WI38 (cell line): ENCODE measurements at regions not wholly inside any gene's neighbourhood (a gene's known extent, or its start where the extent isn't known, plus 50 kb on each side); places are given as distances from the start of the nearest gene placed in this dataset.

ENCODE experiments used
- H3K4me3 ChIP-seq: 2 replicates; pipeline ENCODE4 v1.5.1; 2011; ENCODE audit warnings: low read depth, mild to moderate bottlenecking, control low read depth, low read length
- TF ChIP-seq, protein P1 (sequence below): IDR thresholded peaks from 2 replicates; pipeline ENCODE4 v1.5.1; 2012; ENCODE audit warnings: low read depth, mild to moderate bottlenecking, control low read depth, low read length

DNA sequence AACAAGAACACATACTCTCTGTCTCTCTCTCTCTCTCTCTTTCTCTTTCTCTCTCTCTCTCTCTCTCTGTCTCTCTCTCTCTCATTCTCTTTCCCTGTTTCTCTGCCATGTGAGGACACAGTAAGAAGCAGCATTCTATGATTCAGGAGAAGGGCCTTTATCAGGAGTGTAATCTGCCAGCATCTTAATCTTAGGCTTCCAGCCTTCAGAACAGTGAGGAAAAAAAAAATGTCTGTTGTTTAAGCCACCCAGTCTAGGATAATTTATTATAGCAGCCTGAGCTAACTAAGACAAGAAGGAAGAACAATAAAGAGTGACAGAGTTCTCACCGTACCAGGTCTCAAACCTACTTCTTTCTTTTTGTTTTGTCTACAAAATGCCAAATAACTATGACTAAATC is 399.4 kb downstream of the SOCS6 start:
- TF ChIP-seq, protein P1, sequence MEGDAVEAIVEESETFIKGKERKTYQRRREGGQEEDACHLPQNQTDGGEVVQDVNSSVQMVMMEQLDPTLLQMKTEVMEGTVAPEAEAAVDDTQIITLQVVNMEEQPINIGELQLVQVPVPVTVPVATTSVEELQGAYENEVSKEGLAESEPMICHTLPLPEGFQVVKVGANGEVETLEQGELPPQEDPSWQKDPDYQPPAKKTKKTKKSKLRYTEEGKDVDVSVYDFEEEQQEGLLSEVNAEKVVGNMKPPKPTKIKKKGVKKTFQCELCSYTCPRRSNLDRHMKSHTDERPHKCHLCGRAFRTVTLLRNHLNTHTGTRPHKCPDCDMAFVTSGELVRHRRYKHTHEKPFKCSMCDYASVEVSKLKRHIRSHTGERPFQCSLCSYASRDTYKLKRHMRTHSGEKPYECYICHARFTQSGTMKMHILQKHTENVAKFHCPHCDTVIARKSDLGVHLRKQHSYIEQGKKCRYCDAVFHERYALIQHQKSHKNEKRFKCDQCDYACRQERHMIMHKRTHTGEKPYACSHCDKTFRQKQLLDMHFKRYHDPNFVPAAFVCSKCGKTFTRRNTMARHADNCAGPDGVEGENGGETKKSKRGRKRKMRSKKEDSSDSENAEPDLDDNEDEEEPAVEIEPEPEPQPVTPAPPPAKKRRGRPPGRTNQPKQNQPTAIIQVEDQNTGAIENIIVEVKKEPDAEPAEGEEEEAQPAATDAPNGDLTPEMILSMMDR: no peak
- H3K4me3 ChIP-seq: no peak overlapping the region

DNA sequence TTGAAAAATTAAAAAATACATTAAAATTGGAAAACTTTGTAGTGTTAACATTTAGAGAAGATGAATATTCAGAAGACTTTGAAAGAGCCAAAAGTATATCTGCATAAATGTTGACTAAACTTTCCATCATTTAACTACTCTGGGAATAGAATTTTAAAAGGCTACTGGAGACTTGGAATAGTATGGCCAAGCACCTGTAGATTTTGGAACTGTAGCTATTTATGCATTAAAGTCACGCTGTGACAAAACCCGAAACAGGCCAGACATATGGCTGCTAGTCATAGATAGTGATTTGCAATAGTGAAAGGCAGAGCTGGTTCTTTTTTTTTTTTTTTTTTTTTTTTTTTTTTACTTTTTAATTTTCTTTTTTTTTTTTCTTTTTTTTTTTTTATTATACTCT is 396.0 kb downstream of the SOCS6 start:
- TF ChIP-seq, protein P1: no peak
- no peak overlapping the region for H3K4me3 ChIP-seq

DNA sequence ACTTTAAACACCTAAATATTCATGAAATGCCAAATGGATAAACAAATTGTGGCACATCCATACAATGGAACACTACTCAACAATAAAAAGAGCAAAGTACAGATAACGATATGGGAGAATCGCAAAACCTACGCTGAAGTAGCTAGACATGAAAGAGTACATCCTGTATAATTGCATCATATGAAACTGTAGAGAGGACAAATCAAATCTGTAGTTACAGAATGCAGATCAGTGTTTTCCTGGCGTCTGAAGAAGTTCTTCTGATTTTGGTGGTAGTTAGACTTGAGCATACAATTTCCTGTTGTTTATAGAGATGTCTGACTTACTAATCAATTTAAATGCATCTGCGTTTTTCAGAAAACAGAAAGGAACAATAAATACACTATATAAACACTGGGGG is 394.4 kb downstream of the SOCS6 start:
- H3K4me3 ChIP-seq: no peak overlapping the region
- TF ChIP-seq, protein P1: no peak

DNA sequence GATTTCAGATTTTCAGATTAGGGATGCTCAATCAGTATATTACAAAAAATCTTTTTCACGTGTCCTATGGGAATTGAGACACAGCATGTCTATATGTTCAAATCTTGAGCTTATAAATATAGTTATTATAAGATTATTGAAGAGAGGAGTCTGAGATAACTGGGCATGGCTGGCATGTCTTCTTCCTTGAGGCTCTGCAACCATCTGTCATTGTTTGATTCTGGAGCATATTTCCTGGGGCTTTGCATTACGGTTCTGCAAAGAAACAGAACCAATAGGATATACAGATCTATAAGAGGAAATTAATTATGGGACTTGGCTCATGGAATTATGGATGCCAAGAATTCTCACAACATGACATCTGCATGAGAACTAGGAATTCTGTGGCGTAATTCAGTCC is 386.1 kb downstream of the SOCS6 start:
- TF ChIP-seq, protein P1: no peak
- H3K4me3 ChIP-seq: no peak overlapping the region

DNA sequence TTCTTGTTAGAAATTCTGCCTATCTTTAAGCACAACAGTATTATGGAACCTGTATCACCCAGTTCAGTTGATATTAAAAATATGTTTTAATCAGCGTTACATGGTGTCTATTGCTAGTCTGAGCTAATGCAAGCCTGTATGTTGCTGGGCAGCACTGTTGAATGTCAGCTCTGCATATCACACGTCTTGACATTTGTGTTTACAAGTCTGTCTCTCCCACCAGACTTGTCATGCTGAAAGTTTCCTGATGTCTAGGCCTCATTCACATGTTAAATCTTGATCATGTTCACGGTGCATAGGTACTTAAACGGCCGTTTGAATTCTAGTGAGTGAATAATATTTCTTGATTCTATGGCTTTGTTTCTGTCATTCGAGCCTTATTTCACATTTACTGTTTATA is 385.0 kb downstream of the SOCS6 start:
- no peak overlapping the region for H3K4me3 ChIP-seq
- TF ChIP-seq, protein P1: no peak

DNA sequence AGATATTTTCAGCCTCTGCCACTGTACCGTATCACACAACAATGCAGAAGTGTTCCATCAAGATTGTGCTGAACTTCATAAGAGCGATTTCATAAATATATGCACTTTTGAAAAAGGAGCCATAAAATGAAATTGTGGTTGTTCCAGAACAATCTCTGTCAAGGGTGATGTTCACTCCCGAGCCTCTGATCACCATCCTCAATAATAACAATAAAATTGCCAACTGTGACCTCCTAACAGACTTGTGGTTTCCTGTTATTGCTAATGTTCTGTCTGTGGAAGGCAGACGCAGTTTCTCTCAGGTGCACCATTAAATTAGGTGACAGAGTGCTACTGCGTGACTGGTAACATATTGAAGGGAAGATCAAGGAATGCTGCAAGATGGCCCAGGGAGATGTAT is 383.7 kb downstream of the SOCS6 start:
- TF ChIP-seq, protein P1: no peak
- no peak overlapping the region for H3K4me3 ChIP-seq

DNA sequence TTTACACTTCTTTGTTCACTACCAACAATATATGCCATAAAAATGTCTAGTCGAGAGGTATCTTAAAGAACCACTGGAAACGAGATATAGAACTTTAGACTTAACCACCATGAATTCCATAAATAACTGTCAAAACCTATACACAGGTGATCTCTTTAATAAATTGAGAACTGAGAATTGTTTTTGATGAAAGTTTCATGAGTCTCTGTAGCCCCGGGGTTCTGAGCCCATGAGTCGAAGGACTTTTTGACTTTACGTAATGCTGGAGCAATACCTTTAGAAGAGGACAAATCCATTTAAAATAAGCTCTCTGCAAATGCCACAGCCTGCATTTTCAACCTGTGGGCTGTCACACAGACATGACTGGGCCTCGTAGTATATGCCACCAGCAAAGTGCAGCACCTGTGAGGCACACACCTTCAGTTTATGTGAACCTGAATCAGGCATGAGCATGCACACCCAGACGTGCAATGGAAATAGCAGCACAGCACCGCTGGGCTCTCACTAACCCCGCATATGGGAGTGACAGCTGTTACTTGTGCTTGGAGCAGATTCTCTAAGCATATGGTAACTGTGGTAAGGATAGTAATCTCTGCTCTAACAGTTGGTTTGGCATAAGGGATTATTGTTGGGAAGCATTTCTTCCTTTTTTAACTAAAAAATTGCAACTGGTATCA is 383.2 kb downstream of the SOCS6 start:
- TF ChIP-seq, protein P1: no peak

More for the DNA sequence above, 383.2 kb downstream of the SOCS6 start:
- no peak overlapping the region for H3K4me3 ChIP-seq
